ENCODE measurements at regions not wholly inside any gene's neighbourhood (a gene's known extent, or its start where the extent isn't known, plus 50 kb on each side); places are given as distances from the start of the nearest gene placed in this dataset.

- Histone ChIP-seq H4K20me1 (ENCODE audit: insufficient read depth, low read length) (no peaks in the 10 kb centered on the region; the same call in 1 of the 2 replicates), H3K27ac (ENCODE audit: low read length) (no peak overlapping the region), H3K36me3 (ENCODE audit: insufficient read depth, low read length) (peaks cover 9% of the 10 kb centered on the region), H3K9me3 (ENCODE audit: insufficient read depth, low read length, severe bottlenecking) (peaks cover 2% of the 10 kb centered on the region), H3K79me2 (ENCODE audit: insufficient read depth, low read length) (no peaks in the 10 kb centered on the region), H3K4me2 (ENCODE audit: insufficient read depth, low read length) (no peak overlapping the region), H3K27me3 (ENCODE audit: insufficient read depth, low read length, poor library complexity) (no peaks in the 10 kb centered on the region), H3K4me1 (ENCODE audit: insufficient read depth, low read length) (no peaks in the 10 kb centered on the region), H2AFZ (ENCODE audit: low read depth, low read length) (no peak overlapping the region), H3K9ac (ENCODE audit: low read depth, low read length) (no peak overlapping the region), H3K4me3 (ENCODE audit: low read depth in 1 of 2, low read length in 2 of 2) (no peak overlapping the region)
- ATAC-seq (ENCODE audit: insufficient read depth, low read depth) = no peak
- TF ChIP-seq EZH2 (IDR thresholded peaks at IDR 0.05; ENCODE audit: borderline replicate concordance, low read depth, low read length, severe bottlenecking) = no peak
- no peak for TF ChIP-seq CTCF (IDR thresholded peaks at IDR 0.05; ENCODE audit: borderline replicate concordance, extremely low read depth, low read length, poor library complexity, severe bottlenecking)
- DNase-seq = no peak
Measured at GRCh38 chr4:123106747-123107146, 184.3 kb upstream of the NUDT6 start.

GRCh38 chr4:123107444-123108252 is 185.3 kb upstream of the NUDT6 start:
- Histone ChIP-seq H3K79me2 (ENCODE audit: insufficient read depth, low read length) (no peaks in the 10 kb centered on the region), H4K20me1 (ENCODE audit: insufficient read depth, low read length) (no peaks in the 10 kb centered on the region; the same call in 1 of the 2 replicates), H3K9ac (ENCODE audit: low read depth, low read length) (no peak overlapping the region), H2AFZ (ENCODE audit: low read depth, low read length) (no peak overlapping the region), H3K4me2 (ENCODE audit: insufficient read depth, low read length) (no peak overlapping the region), H3K4me1 (ENCODE audit: insufficient read depth, low read length) (no peaks in the 10 kb centered on the region), H3K27ac (ENCODE audit: low read length) (no peak overlapping the region), H3K36me3 (ENCODE audit: insufficient read depth, low read length) (peaks cover 9% of the 10 kb centered on the region), H3K27me3 (ENCODE audit: insufficient read depth, low read length, poor library complexity) (no peaks in the 10 kb centered on the region), H3K9me3 (ENCODE audit: insufficient read depth, low read length, severe bottlenecking) (peaks cover 2% of the 10 kb centered on the region), H3K4me3 (ENCODE audit: low read depth in 1 of 2, low read length in 2 of 2) (no peak overlapping the region)
- TF ChIP-seq EZH2 (IDR thresholded peaks at IDR 0.05; ENCODE audit: borderline replicate concordance, low read depth, low read length, severe bottlenecking) = no peak
- no peak for TF ChIP-seq CTCF (IDR thresholded peaks at IDR 0.05; ENCODE audit: borderline replicate concordance, extremely low read depth, low read length, poor library complexity, severe bottlenecking)
- no peak for ATAC-seq (ENCODE audit: insufficient read depth, low read depth)
- no peak for DNase-seq

- no peaks in the 10 kb centered on the region for H3K4me1 ChIP-seq (ENCODE audit: insufficient read depth, low read length)
- H2AFZ ChIP-seq (ENCODE audit: low read depth, low read length) = no peak overlapping the region
- peaks cover 15% of the 10 kb centered on the region for H3K9me3 ChIP-seq (ENCODE audit: insufficient read depth, low read length, severe bottlenecking)
- TF ChIP-seq EZH2 (IDR thresholded peaks at IDR 0.05; ENCODE audit: borderline replicate concordance, low read depth, low read length, severe bottlenecking) (no peak), CTCF (IDR thresholded peaks at IDR 0.05; ENCODE audit: borderline replicate concordance, extremely low read depth, low read length, poor library complexity, severe bottlenecking) (no peak)
- H3K27me3 ChIP-seq (ENCODE audit: insufficient read depth, low read length, poor library complexity) = no peaks in the 10 kb centered on the region
- H3K36me3 ChIP-seq (ENCODE audit: insufficient read depth, low read length) = peaks cover 21% of the 10 kb centered on the region
- no peak overlapping the region for H3K27ac ChIP-seq (ENCODE audit: low read length)
- no peak overlapping the region for H3K4me2 ChIP-seq (ENCODE audit: insufficient read depth, low read length)
- H3K9ac ChIP-seq (ENCODE audit: low read depth, low read length) = no peak overlapping the region
- DNase-seq (no peak), ATAC-seq (ENCODE audit: insufficient read depth, low read depth) (no peak)
- H4K20me1 ChIP-seq (ENCODE audit: insufficient read depth, low read length) = no peaks in the 10 kb centered on the region
- H3K79me2 ChIP-seq (ENCODE audit: insufficient read depth, low read length) = no peaks in the 10 kb centered on the region
- H3K4me3 ChIP-seq (ENCODE audit: low read depth in 1 of 2, low read length in 2 of 2) = no peak overlapping the region
Measured at GRCh38 chr4:123109139-123109538, 186.7 kb upstream of the NUDT6 start.
